ENCODE measurements at regions not wholly inside any gene's neighbourhood (a gene's known extent, or its start where the extent isn't known, plus 50 kb on each side); places are given as distances from the start of the nearest gene placed in this dataset.

GRCh38 chr3:7924228-7924627 lies 577.4 kb upstream of the LMCD1 start:
- DNase-seq (ENCODE audit: low read depth in 6 of 9, low spot score in 9 of 9) = no peak
- H3K27ac ChIP-seq (ENCODE audit: low read depth in 1 of 2, low read length in 1 of 2) = no peak overlapping the region
- no peaks in the 10 kb centered on the region for H3K27me3 ChIP-seq (ENCODE audit: control insufficient read depth in 2 of 2, insufficient read depth in 1 of 2, low read length in 1 of 2)
- H3K4me1 ChIP-seq (ENCODE audit: control insufficient read depth in 2 of 2, insufficient read depth in 2 of 2, low read length in 2 of 2) = no peaks in the 10 kb centered on the region
- no peaks in the 10 kb centered on the region for H3K9me3 ChIP-seq (ENCODE audit: control insufficient read depth in 2 of 2, insufficient read depth in 1 of 2, low read length in 1 of 2)
- no peak overlapping the region for H3K4me3 ChIP-seq (ENCODE audit: low read length in 2 of 2)
- H3K36me3 ChIP-seq (ENCODE audit: control insufficient read depth in 2 of 2, insufficient read depth in 2 of 2, low read length in 1 of 2) = no peaks in the 10 kb centered on the region
- 98% methylated on average over 2 of the region's 2 CpGs for WGBS

GRCh38 chr3:7927015-7927414 lies 574.6 kb upstream of the LMCD1 start:
- Histone ChIP-seq H3K4me3 (ENCODE audit: low read length in 2 of 2) (no peak overlapping the region), H3K27ac (ENCODE audit: low read depth in 1 of 2, low read length in 1 of 2) (no peak overlapping the region), H3K4me1 (ENCODE audit: control insufficient read depth in 2 of 2, insufficient read depth in 2 of 2, low read length in 2 of 2) (no peaks in the 10 kb centered on the region), H3K27me3 (ENCODE audit: control insufficient read depth in 2 of 2, insufficient read depth in 1 of 2, low read length in 1 of 2) (no peaks in the 10 kb centered on the region), H3K9me3 (ENCODE audit: control insufficient read depth in 2 of 2, insufficient read depth in 1 of 2, low read length in 1 of 2) (no peaks in the 10 kb centered on the region), H3K36me3 (ENCODE audit: control insufficient read depth in 2 of 2, insufficient read depth in 2 of 2, low read length in 1 of 2) (no peaks in the 10 kb centered on the region)
- 80% methylated on average over 1 of the region's 1 CpG for WGBS
- DNase-seq (ENCODE audit: low read depth in 6 of 9, low spot score in 9 of 9) = no peak

GRCh38 chr3:7927864-7928263 lies 573.8 kb upstream of the LMCD1 start:
- no peak for DNase-seq (ENCODE audit: low read depth in 6 of 9, low spot score in 9 of 9)
- Histone ChIP-seq H3K9me3 (ENCODE audit: control insufficient read depth in 2 of 2, insufficient read depth in 1 of 2, low read length in 1 of 2) (no peaks in the 10 kb centered on the region), H3K36me3 (ENCODE audit: control insufficient read depth in 2 of 2, insufficient read depth in 2 of 2, low read length in 1 of 2) (no peaks in the 10 kb centered on the region), H3K4me1 (ENCODE audit: control insufficient read depth in 2 of 2, insufficient read depth in 2 of 2, low read length in 2 of 2) (no peaks in the 10 kb centered on the region), H3K27ac (ENCODE audit: low read depth in 1 of 2, low read length in 1 of 2) (no peak overlapping the region), H3K4me3 (ENCODE audit: low read length in 2 of 2) (no peak overlapping the region), H3K27me3 (ENCODE audit: control insufficient read depth in 2 of 2, insufficient read depth in 1 of 2, low read length in 1 of 2) (no peaks in the 10 kb centered on the region)

GRCh38 chr3:7929319-7929889 lies 572.2 kb upstream of the LMCD1 start:
- Histone ChIP-seq H3K9me3 (ENCODE audit: control insufficient read depth in 2 of 2, insufficient read depth in 1 of 2, low read length in 1 of 2) (peaks cover 2 to 4% of the 10 kb centered on the region in 2 donors), H3K36me3 (ENCODE audit: control insufficient read depth in 2 of 2, insufficient read depth in 2 of 2, low read length in 1 of 2) (no peaks in the 10 kb centered on the region), H3K27me3 (ENCODE audit: control insufficient read depth in 2 of 2, insufficient read depth in 1 of 2, low read length in 1 of 2) (no peaks in the 10 kb centered on the region), H3K27ac (ENCODE audit: low read depth in 1 of 2, low read length in 1 of 2) (no peak overlapping the region), H3K4me1 (ENCODE audit: control insufficient read depth in 2 of 2, insufficient read depth in 2 of 2, low read length in 2 of 2) (no peaks in the 10 kb centered on the region), H3K4me3 (ENCODE audit: low read length in 2 of 2) (no peak overlapping the region)
- WGBS = 77% methylated on average over 2 of the region's 2 CpGs
- no peak for DNase-seq (ENCODE audit: low read depth in 6 of 9, low spot score in 9 of 9)

- Histone ChIP-seq H3K27ac (ENCODE audit: low read depth in 1 of 2, low read length in 1 of 2) (no peak overlapping the region), H3K9me3 (ENCODE audit: control insufficient read depth in 2 of 2, insufficient read depth in 1 of 2, low read length in 1 of 2) (peaks cover 2 to 7% of the 10 kb centered on the region in 2 donors), H3K27me3 (ENCODE audit: control insufficient read depth in 2 of 2, insufficient read depth in 1 of 2, low read length in 1 of 2) (no peaks in the 10 kb centered on the region), H3K36me3 (ENCODE audit: control insufficient read depth in 2 of 2, insufficient read depth in 2 of 2, low read length in 1 of 2) (no peaks in the 10 kb centered on the region), H3K4me3 (ENCODE audit: low read length in 2 of 2) (no peak overlapping the region), H3K4me1 (ENCODE audit: control insufficient read depth in 2 of 2, insufficient read depth in 2 of 2, low read length in 2 of 2) (no peaks in the 10 kb centered on the region)
- WGBS = 79% methylated on average over 2 of the region's 2 CpGs
- no peak for DNase-seq (ENCODE audit: low read depth in 6 of 9, low spot score in 9 of 9)
Measured at GRCh38 chr3:7934362-7934761, 567.3 kb upstream of the LMCD1 start.

- H3K4me3 ChIP-seq (ENCODE audit: low read length in 2 of 2) = no peak overlapping the region
- no peaks in the 10 kb centered on the region for H3K27me3 ChIP-seq (ENCODE audit: control insufficient read depth in 2 of 2, insufficient read depth in 1 of 2, low read length in 1 of 2)
- no peak for DNase-seq (ENCODE audit: low read depth in 6 of 9, low spot score in 9 of 9)
- H3K27ac ChIP-seq (ENCODE audit: low read depth in 1 of 2, low read length in 1 of 2) = no peak overlapping the region
- H3K4me1 ChIP-seq (ENCODE audit: control insufficient read depth in 2 of 2, insufficient read depth in 2 of 2, low read length in 2 of 2) = no peaks in the 10 kb centered on the region
- no peaks in the 10 kb centered on the region for H3K9me3 ChIP-seq (ENCODE audit: control insufficient read depth in 2 of 2, insufficient read depth in 1 of 2, low read length in 1 of 2)
- H3K36me3 ChIP-seq (ENCODE audit: control insufficient read depth in 2 of 2, insufficient read depth in 2 of 2, low read length in 1 of 2) = no peaks in the 10 kb centered on the region
Measured at GRCh38 chr3:7947930-7948329, 553.7 kb upstream of the LMCD1 start.

GRCh38 chr3:7950890-7951289 lies 550.7 kb upstream of the LMCD1 start:
- Histone ChIP-seq H3K4me3 (ENCODE audit: low read length in 2 of 2) (no peak overlapping the region), H3K36me3 (ENCODE audit: control insufficient read depth in 2 of 2, insufficient read depth in 2 of 2, low read length in 1 of 2) (no peaks in the 10 kb centered on the region), H3K4me1 (ENCODE audit: control insufficient read depth in 2 of 2, insufficient read depth in 2 of 2, low read length in 2 of 2) (no peaks in the 10 kb centered on the region), H3K27ac (ENCODE audit: low read depth in 1 of 2, low read length in 1 of 2) (no peak overlapping the region), H3K9me3 (ENCODE audit: control insufficient read depth in 2 of 2, insufficient read depth in 1 of 2, low read length in 1 of 2) (no peaks in the 10 kb centered on the region), H3K27me3 (ENCODE audit: control insufficient read depth in 2 of 2, insufficient read depth in 1 of 2, low read length in 1 of 2) (no peaks in the 10 kb centered on the region)
- no peak for DNase-seq (ENCODE audit: low read depth in 6 of 9, low spot score in 9 of 9)
- 97% methylated on average over 3 of the region's 3 CpGs for WGBS

GRCh38 chr3:7953449-7954014 lies 548.1 kb upstream of the LMCD1 start:
- H3K27ac ChIP-seq (ENCODE audit: low read depth in 1 of 2, low read length in 1 of 2) = no peak overlapping the region
- H3K4me1 ChIP-seq (ENCODE audit: control insufficient read depth in 2 of 2, insufficient read depth in 2 of 2, low read length in 2 of 2) = no peaks in the 10 kb centered on the region
- H3K4me3 ChIP-seq (ENCODE audit: low read length in 2 of 2) = no peak overlapping the region
- 0% methylated on average over 1 of the region's 1 CpG for WGBS
- H3K36me3 ChIP-seq (ENCODE audit: control insufficient read depth in 2 of 2, insufficient read depth in 2 of 2, low read length in 1 of 2) = no peaks in the 10 kb centered on the region
- no peaks in the 10 kb centered on the region for H3K27me3 ChIP-seq (ENCODE audit: control insufficient read depth in 2 of 2, insufficient read depth in 1 of 2, low read length in 1 of 2)
- no peak for DNase-seq (ENCODE audit: low read depth in 6 of 9, low spot score in 9 of 9)
- H3K9me3 ChIP-seq (ENCODE audit: control insufficient read depth in 2 of 2, insufficient read depth in 1 of 2, low read length in 1 of 2) = no peaks in the 10 kb centered on the region

- Histone ChIP-seq H3K4me1 (ENCODE audit: control insufficient read depth in 2 of 2, insufficient read depth in 2 of 2, low read length in 2 of 2) (no peaks in the 10 kb centered on the region), H3K9me3 (ENCODE audit: control insufficient read depth in 2 of 2, insufficient read depth in 1 of 2, low read length in 1 of 2) (no peaks in the 10 kb centered on the region), H3K4me3 (ENCODE audit: low read length in 2 of 2) (no peak overlapping the region), H3K36me3 (ENCODE audit: control insufficient read depth in 2 of 2, insufficient read depth in 2 of 2, low read length in 1 of 2) (no peaks in the 10 kb centered on the region), H3K27me3 (ENCODE audit: control insufficient read depth in 2 of 2, insufficient read depth in 1 of 2, low read length in 1 of 2) (no peaks in the 10 kb centered on the region), H3K27ac (ENCODE audit: low read depth in 1 of 2, low read length in 1 of 2) (no peak overlapping the region)
- 93% methylated on average over 1 of the region's 1 CpG for WGBS
- DNase-seq (ENCODE audit: low read depth in 6 of 9, low spot score in 9 of 9) = no peak
Measured at GRCh38 chr3:7957024-7957423, 544.6 kb upstream of the LMCD1 start.

GRCh38 chr3:7959094-7959493 lies 542.5 kb upstream of the LMCD1 start:
- Histone ChIP-seq H3K4me1 (ENCODE audit: control insufficient read depth in 2 of 2, insufficient read depth in 2 of 2, low read length in 2 of 2) (no peaks in the 10 kb centered on the region), H3K4me3 (ENCODE audit: low read length in 2 of 2) (no peak overlapping the region), H3K27me3 (ENCODE audit: control insufficient read depth in 2 of 2, insufficient read depth in 1 of 2, low read length in 1 of 2) (no peaks in the 10 kb centered on the region), H3K9me3 (ENCODE audit: control insufficient read depth in 2 of 2, insufficient read depth in 1 of 2, low read length in 1 of 2) (no peaks in the 10 kb centered on the region), H3K27ac (ENCODE audit: low read depth in 1 of 2, low read length in 1 of 2) (no peak overlapping the region), H3K36me3 (ENCODE audit: control insufficient read depth in 2 of 2, insufficient read depth in 2 of 2, low read length in 1 of 2) (no peaks in the 10 kb centered on the region)
- no peak for DNase-seq (ENCODE audit: low read depth in 6 of 9, low spot score in 9 of 9)
- 98% methylated on average over 15 of the region's 15 CpGs for WGBS
